Epithelial cell of proximal tubule (primary cell): ENCODE measurements at regions not wholly inside any gene's neighbourhood (a gene's known extent, or its start where the extent isn't known, plus 50 kb on each side); places are given as distances from the start of the nearest gene placed in this dataset.

ENCODE experiments used
- DNase-seq: peaks from one replicate; pipeline ENCODE4 v3.0.0-alpha.2; 2011; ENCODE audit warnings: low read depth
- H3K4me3 ChIP-seq: 2 replicates; pipeline ENCODE4 v1.5.1; 2011; ENCODE audit warnings: low read depth, mild to moderate bottlenecking, low read length
- TF ChIP-seq, protein P1 (sequence below): conservative IDR thresholded peaks from 2 replicates; pipeline ENCODE4 v1.5.1; 2012; ENCODE audit warnings: low read depth, mild to moderate bottlenecking, low read length

DNA sequence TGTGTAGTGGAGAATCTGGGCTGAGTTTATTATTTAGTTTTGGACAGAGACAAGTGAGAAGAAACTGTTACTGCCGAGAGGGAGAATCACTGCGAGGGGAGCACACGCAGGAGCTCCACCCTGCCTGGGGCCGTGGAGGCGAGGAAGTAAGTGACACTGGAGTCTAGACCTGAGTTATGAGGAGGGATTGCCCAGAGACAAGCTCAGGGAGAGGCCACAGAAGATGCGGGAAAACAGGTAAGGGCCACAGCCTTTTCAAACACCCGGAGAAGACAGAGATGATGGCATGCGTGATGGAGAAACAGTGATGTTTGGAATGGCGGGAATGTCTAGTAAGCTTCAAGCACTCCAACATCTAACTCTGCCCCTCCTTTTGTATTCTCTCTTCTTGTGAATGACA, 84.1 kb downstream of the TNFSF11 start:
- DNase-seq = no peak
- no peak overlapping the region for H3K4me3 ChIP-seq
- TF ChIP-seq, protein P1, sequence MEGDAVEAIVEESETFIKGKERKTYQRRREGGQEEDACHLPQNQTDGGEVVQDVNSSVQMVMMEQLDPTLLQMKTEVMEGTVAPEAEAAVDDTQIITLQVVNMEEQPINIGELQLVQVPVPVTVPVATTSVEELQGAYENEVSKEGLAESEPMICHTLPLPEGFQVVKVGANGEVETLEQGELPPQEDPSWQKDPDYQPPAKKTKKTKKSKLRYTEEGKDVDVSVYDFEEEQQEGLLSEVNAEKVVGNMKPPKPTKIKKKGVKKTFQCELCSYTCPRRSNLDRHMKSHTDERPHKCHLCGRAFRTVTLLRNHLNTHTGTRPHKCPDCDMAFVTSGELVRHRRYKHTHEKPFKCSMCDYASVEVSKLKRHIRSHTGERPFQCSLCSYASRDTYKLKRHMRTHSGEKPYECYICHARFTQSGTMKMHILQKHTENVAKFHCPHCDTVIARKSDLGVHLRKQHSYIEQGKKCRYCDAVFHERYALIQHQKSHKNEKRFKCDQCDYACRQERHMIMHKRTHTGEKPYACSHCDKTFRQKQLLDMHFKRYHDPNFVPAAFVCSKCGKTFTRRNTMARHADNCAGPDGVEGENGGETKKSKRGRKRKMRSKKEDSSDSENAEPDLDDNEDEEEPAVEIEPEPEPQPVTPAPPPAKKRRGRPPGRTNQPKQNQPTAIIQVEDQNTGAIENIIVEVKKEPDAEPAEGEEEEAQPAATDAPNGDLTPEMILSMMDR = no peak

DNA sequence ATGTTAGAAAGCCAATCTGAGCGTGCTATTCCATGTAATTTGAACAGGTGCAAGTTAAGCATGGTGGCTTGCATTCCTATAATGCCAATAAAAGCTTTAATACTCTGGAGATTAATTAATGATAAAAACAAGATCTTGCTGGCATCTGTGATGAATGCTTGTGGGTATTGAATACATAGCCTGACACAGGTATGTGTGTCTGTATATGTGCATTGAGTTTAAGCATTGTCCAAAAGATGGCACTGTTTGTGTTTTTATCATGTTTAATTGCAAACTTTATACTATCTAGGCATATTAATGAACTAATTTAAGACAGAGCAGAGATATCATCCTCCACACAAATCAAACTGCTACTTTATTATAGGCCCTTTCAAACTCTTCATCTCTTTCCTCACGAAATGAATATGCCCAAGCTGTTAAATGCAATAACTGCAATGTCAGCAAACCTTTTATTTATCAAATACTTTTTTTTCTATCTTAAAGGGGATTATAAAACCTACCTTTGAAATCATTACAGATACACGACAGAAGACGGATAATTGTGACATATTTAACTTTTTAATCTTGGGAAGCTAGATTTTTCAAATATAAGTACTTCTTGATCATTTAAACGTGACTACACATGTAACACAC, 86.5 kb downstream of the TNFSF11 start:
- DNase-seq = no peak
- TF ChIP-seq, protein P1 = peak; percentile 44
- no peak overlapping the region for H3K4me3 ChIP-seq

DNA sequence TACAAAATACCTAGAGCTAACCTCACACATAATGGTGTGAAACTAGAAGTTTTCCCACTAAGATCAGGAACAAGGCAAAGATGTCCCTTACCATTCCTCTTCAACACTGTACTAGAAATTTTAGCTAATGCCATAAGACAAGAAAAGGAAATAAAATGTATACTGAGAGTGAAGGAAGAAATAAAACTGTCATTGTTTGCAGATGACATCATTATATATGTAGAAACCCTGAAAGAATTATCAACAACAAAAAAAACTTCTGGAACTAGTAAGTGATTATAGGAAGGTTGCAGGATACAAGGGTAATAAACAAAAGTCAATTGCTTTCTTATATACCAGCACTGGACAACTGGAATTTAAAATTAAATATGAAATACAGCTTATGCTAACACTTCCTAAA, 93.7 kb downstream of the TNFSF11 start:
- no peak overlapping the region for H3K4me3 ChIP-seq
- TF ChIP-seq, protein P1 = no peak
- DNase-seq = no peak

DNA sequence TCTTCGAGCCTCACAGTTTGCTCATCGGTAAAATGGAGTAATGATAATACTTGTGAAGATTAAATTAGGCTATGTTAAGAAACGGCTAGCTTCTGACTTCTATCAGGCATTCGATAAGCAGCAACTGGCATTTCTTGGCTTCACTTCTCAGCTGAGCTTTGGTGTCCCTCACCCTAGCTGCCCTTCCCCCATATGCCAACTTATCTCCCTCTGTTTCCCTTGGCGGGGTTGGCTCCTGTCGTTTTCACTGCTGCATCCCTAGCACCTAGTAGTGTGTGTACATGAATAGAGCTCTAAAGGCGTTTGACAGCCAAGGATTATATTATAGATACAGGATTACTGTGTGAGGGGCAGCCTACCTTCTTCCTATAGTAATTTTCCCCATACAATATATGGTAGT, 97.5 kb downstream of the TNFSF11 start:
- TF ChIP-seq, protein P1 = no peak
- DNase-seq = no peak
- H3K4me3 ChIP-seq = no peak overlapping the region

DNA sequence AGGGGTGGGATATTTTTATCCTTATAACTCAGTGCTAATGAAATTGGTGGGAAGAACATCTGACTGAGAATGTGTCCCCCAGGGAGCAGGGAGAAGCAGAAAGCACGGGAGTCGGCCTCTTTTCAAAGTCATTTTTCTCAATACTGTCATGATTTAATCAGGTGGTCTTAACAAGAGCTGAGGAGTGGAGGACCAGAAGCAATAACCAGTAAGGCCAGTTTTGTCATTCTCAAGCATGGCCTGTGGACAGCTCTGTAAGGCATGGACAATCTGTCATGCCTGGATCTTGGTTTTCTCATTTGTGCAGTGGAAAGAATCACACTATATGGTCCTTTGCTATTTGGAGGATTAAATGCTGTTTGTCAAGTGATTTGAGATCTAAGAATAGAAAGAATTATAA, 99.7 kb downstream of the TNFSF11 start:
- TF ChIP-seq, protein P1 = no peak
- DNase-seq = no peak

DNA sequence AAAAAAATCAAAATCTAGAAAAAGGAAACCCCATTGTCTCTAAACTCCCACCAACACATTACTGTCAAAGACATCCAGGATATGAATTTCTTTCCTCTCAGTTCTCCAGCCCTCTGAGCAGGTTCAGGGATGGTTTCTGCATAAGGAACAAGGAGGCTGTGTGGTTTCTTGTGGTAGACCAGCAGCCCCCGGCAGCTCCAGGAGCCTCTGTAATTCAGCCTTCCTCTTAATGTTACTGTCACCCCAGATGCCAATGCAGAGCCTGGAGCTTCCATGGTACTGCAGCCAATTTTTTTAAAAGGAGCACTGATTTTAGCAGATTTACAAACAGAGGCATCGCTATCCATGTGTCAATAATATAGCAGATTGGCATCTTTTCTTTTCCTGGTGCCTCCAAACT, 100.6 kb upstream of the FAM216B start:
- no peak overlapping the region for H3K4me3 ChIP-seq
- TF ChIP-seq, protein P1 = no peak
- DNase-seq = no peak

More for the DNA sequence above, 99.7 kb downstream of the TNFSF11 start:
- no peak overlapping the region for H3K4me3 ChIP-seq

DNA sequence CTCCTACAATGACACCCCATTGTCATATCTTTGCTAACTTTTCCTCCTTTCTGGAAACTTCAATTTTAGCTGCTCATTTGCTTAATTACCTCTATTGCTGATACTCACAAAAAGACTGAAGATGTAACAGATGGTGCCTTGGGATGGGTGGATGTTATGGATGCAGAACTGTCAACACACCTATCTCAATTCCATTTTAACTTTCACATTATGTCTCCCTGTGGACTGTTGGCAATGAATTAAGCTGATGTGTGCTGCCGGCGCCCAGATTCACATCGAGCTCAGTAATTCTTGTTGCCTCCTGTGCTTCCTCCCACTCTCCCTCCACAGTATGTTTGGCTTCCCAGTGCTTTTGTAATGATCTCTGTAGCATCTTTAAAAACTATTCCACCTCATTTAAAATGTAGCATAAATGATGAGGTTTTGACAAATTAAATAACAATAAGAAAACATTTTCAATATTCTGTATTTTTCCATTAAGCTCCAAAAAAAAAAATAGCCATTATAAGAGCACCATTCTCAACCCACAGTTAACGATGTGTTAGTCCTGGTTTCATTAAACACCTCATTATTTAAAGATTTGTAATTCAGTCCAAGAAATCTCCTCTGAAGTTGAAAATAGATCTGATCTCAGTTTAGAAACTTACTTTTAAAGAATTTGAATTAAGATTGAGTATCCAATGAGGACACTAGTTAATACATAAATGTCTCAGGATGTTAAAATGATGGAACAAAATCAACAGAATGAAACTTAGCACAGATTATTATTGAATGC, 99.9 kb upstream of the FAM216B start:
- H3K4me3 ChIP-seq = no peak overlapping the region
- TF ChIP-seq, protein P1 = no peak
- no peak for DNase-seq
